Peyer's patch (tissue), 4 donors: ENCODE measurements at regions not wholly inside any gene's neighbourhood (a gene's known extent, or its start where the extent isn't known, plus 50 kb on each side); places are given as distances from the start of the nearest gene placed in this dataset.

Experiments used
- DNase-seq, 3 donors: peaks; one replicate each; pipeline ENCODE4 v3.0.0-alpha.2; 2017 to 2019
- H3K27ac ChIP-seq, 4 donors: fragments of 200-600 bp; sonication (generic); one replicate each; pipeline ENCODE4 v1.5.1; 2016 to 2019
- H3K27me3 ChIP-seq, 2 donors: fragments of 200-600 bp; sonication (generic); one replicate each; pipeline ENCODE4 v1.5.1; 2019
- H3K36me3 ChIP-seq, 3 donors: fragments of 200-600 bp; sonication (generic); one replicate each; pipeline ENCODE4 v1.5.1; 2016 to 2019
- H3K4me1 ChIP-seq, 4 donors: fragments of 200-600 bp; sonication (generic); one replicate each; pipeline ENCODE4 v1.5.1; 2016 to 2019
- H3K4me3 ChIP-seq, 4 donors: fragments of 200-600 bp; sonication (generic); 1 replicate in 3 of 4; 2 replicates in 1 of 4; pipeline ENCODE4 v1.5.1; 2016 to 2019; ENCODE audit warnings: mild to moderate bottlenecking in 1 of 4
- H3K9me3 ChIP-seq, 4 donors: fragments of 200-600 bp; sonication (generic); one replicate each; pipeline ENCODE4 v1.5.1; 2016 to 2019; ENCODE audit warnings: mild to moderate bottlenecking in 1 of 4
- CTCF ChIP-seq, 6 experiments: fragments of 450-650 bp in 4 of 6; fragments of 200-600 bp in 2 of 6; sonication (generic) in 1 of 6; IDR thresholded peaks; one replicate each; pipeline ENCODE4 v1.5.1; 2017 to 2019; ENCODE audit warnings: antibody characterized with exemption in 6 of 6, mild to moderate bottlenecking in 3 of 6, moderate library complexity in 1 of 6
- POLR2A ChIP-seq, 2 donors: fragments of 450-650 bp; IDR thresholded peaks; one replicate each; pipeline ENCODE4 v1.5.1; 2017; ENCODE audit warnings: antibody characterized with exemption in 2 of 2, mild to moderate bottlenecking in 2 of 2, moderate library complexity in 2 of 2

GRCh38 chr13:70619936-70620335 is 511.7 kb upstream of the KLHL1 start:
- no peaks in the 10 kb centered on the region for H3K27me3 ChIP-seq
- no peak overlapping the region for H3K4me3 ChIP-seq

GRCh38 chr13:70616847-70617246 is 508.6 kb upstream of the KLHL1 start:
- Histone ChIP-seq H3K9me3 (no peaks in the 10 kb centered on the region), H3K27me3 (no peaks in the 10 kb centered on the region), H3K27ac (no peak overlapping the region), H3K36me3 (no peaks in the 10 kb centered on the region), H3K4me1 (no peaks in the 10 kb centered on the region), H3K4me3 (no peak overlapping the region)
- TF ChIP-seq CTCF (IDR thresholded peaks at IDR 0.05) (no peak), POLR2A (IDR thresholded peaks at IDR 0.05) (no peak)
- DNase-seq, result no peak

More at GRCh38 chr13:70619936-70620335, 511.7 kb upstream of the KLHL1 start:
- H3K27ac ChIP-seq, result no peak overlapping the region
- no peaks in the 10 kb centered on the region for H3K9me3 ChIP-seq
- TF ChIP-seq CTCF (IDR thresholded peaks at IDR 0.05) (no peak), POLR2A (IDR thresholded peaks at IDR 0.05) (no peak)
- no peak for DNase-seq
- H3K4me1 ChIP-seq, result no peaks in the 10 kb centered on the region
- no peaks in the 10 kb centered on the region for H3K36me3 ChIP-seq

GRCh38 chr13:70613295-70613694 is 505.0 kb upstream of the KLHL1 start:
- DNase-seq, result no peak
- Histone ChIP-seq H3K4me3 (no peak overlapping the region), H3K9me3 (no peaks in the 10 kb centered on the region), H3K36me3 (no peaks in the 10 kb centered on the region), H3K27ac (no peak overlapping the region), H3K27me3 (no peaks in the 10 kb centered on the region), H3K4me1 (no peaks in the 10 kb centered on the region)
- peak in 1 of 6 experiments; percentile 21 for TF ChIP-seq CTCF (IDR thresholded peaks at IDR 0.05)
- TF ChIP-seq POLR2A (IDR thresholded peaks at IDR 0.05), result no peak

GRCh38 chr13:70612881-70613280 is 504.6 kb upstream of the KLHL1 start:
- no peaks in the 10 kb centered on the region for H3K9me3 ChIP-seq
- H3K27ac ChIP-seq, result no peak overlapping the region
- no peak overlapping the region for H3K4me3 ChIP-seq
- no peaks in the 10 kb centered on the region for H3K27me3 ChIP-seq
- TF ChIP-seq CTCF (IDR thresholded peaks at IDR 0.05) (no peak), POLR2A (IDR thresholded peaks at IDR 0.05) (no peak)
- H3K4me1 ChIP-seq, result no peaks in the 10 kb centered on the region
- DNase-seq, result no peak
- no peaks in the 10 kb centered on the region for H3K36me3 ChIP-seq

- no peaks in the 10 kb centered on the region for H3K36me3 ChIP-seq
- no peaks in the 10 kb centered on the region for H3K4me1 ChIP-seq
- no peak overlapping the region for H3K4me3 ChIP-seq
- no peaks in the 10 kb centered on the region for H3K27me3 ChIP-seq
- no peak overlapping the region for H3K27ac ChIP-seq
- no peak for TF ChIP-seq POLR2A (IDR thresholded peaks at IDR 0.05)
- no peak for DNase-seq
- no peaks in the 10 kb centered on the region for H3K9me3 ChIP-seq
These were observed 496.2 kb upstream of the KLHL1 start for GRCh38 chr13:70604448-70604847.

- Histone ChIP-seq H3K27ac (no peak overlapping the region), H3K4me1 (no peaks in the 10 kb centered on the region), H3K9me3 (no peaks in the 10 kb centered on the region), H3K4me3 (no peak overlapping the region), H3K36me3 (no peaks in the 10 kb centered on the region), H3K27me3 (no peaks in the 10 kb centered on the region)
- TF ChIP-seq CTCF (IDR thresholded peaks at IDR 0.05), result no peak
- TF ChIP-seq POLR2A (IDR thresholded peaks at IDR 0.05), result no peak
- DNase-seq, result no peak
These were observed 485.5 kb upstream of the KLHL1 start for GRCh38 chr13:70593716-70594115.
